ENCODE measurements at regions not wholly inside any gene's neighbourhood (a gene's known extent, or its start where the extent isn't known, plus 50 kb on each side); places are given as distances from the start of the nearest gene placed in this dataset.

DNA sequence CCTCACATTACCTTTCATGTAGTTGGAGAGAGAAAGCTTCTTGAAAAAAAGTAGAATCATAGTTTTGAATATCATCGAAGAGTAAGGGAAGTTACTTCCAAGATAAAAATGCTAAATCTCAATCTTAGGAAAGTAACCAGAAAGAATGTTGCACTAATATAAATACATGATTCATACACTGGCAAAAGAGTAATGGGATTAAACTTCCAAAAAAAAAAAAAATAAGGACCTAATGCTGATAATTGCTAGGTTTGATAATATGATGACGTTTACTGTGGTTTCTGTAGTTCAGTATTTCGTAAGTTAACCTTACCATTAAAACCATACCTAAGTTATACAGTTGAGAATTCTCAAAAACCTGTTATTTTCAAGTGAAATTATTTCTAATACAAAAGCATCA, 573.8 kb upstream of the CDH9 start:
- no peak for DNase-seq (ENCODE audit: low spot score)
- TF ChIP-seq, protein P1, sequence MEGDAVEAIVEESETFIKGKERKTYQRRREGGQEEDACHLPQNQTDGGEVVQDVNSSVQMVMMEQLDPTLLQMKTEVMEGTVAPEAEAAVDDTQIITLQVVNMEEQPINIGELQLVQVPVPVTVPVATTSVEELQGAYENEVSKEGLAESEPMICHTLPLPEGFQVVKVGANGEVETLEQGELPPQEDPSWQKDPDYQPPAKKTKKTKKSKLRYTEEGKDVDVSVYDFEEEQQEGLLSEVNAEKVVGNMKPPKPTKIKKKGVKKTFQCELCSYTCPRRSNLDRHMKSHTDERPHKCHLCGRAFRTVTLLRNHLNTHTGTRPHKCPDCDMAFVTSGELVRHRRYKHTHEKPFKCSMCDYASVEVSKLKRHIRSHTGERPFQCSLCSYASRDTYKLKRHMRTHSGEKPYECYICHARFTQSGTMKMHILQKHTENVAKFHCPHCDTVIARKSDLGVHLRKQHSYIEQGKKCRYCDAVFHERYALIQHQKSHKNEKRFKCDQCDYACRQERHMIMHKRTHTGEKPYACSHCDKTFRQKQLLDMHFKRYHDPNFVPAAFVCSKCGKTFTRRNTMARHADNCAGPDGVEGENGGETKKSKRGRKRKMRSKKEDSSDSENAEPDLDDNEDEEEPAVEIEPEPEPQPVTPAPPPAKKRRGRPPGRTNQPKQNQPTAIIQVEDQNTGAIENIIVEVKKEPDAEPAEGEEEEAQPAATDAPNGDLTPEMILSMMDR (IDR thresholded peaks at IDR 0.05; ENCODE audit: extremely low read depth, missing control alignments) = no peak

DNA sequence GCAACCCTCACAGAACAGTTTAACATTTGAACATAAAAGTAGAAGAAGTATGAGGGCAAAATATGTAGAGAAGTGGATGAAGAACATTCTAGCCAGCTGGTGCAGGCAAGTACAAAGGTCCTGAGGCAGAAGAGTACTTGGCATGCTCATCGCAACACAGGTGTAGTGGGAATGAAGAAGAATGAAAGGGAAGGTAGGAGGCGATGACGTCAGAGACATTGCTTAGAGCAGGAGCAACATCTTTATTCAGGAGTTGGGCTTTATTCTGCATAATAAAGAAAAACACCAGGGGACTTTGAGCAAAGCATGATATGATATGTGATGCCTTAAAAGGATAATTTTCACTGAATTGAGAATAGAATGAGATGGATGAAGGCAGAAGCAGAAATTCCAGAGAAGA, 570.6 kb upstream of the CDH9 start:
- no peak for DNase-seq (ENCODE audit: low spot score)
- TF ChIP-seq, protein P1 (IDR thresholded peaks at IDR 0.05; ENCODE audit: extremely low read depth, missing control alignments) = no peak

GRCh38 chr5:27598576-27598975, 560.2 kb upstream of the CDH9 start:
- TF ChIP-seq, protein P1 (IDR thresholded peaks at IDR 0.05; ENCODE audit: extremely low read depth, missing control alignments) = no peak
- DNase-seq (ENCODE audit: low spot score) = no peak

DNA sequence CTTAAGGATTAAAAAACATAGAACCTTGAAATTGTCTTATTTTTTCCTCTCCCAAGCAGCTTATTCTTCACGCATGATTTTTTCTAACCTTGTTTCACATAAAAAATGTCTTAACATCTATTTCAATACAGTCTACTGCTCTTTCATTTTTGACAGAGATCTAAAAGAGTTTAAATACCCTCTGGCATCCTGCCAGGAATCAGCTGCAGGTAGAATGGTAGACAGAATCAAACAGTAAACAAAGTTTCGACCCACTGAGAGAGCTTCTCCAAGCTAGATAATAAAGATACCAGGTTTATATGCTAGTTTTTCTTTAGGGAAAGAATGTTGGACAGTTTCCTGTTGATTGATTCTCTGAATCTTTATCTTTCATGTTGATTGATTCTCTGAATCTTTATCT, 555.8 kb upstream of the CDH9 start:
- no peak for DNase-seq (ENCODE audit: low spot score)
- TF ChIP-seq, protein P1 (IDR thresholded peaks at IDR 0.05; ENCODE audit: extremely low read depth, missing control alignments) = no peak

GRCh38 chr5:27592231-27592630, 553.8 kb upstream of the CDH9 start:
- DNase-seq (ENCODE audit: low spot score) = no peak
- TF ChIP-seq, protein P1 (IDR thresholded peaks at IDR 0.05; ENCODE audit: extremely low read depth, missing control alignments) = no peak

- TF ChIP-seq, protein P1 (IDR thresholded peaks at IDR 0.05; ENCODE audit: extremely low read depth, missing control alignments) = no peak
- no peak for DNase-seq (ENCODE audit: low spot score)
Measured at GRCh38 chr5:27590503-27590902, 552.1 kb upstream of the CDH9 start.

- DNase-seq (ENCODE audit: low spot score) = no peak
- TF ChIP-seq, protein P1 (IDR thresholded peaks at IDR 0.05; ENCODE audit: extremely low read depth, missing control alignments) = no peak
Measured at GRCh38 chr5:27578279-27578678, 539.9 kb upstream of the CDH9 start.
